ENCODE measurements at regions not wholly inside any gene's neighbourhood (a gene's known extent, or its start where the extent isn't known, plus 50 kb on each side); places are given as distances from the start of the nearest gene placed in this dataset.

- no peak for TF ChIP-seq YY1 (IDR thresholded peaks at IDR 0.05; ENCODE audit: insufficient read depth, insufficient read length)
- no peak for TF ChIP-seq ZNF274 (IDR thresholded peaks at IDR 0.05; ENCODE audit: low read depth, low read length)
Observed at GRCh38 chr21:26679284-26679683, 106.2 kb upstream of the CYYR1 start.

All from NT2/D1 (cell line).